NCI-H69 (cell line): ENCODE measurements at regions not wholly inside any gene's neighbourhood (a gene's known extent, or its start where the extent isn't known, plus 50 kb on each side); places are given as distances from the start of the nearest gene placed in this dataset.
"Not testable (repeated sequence)": the region's sequence is repeated elsewhere in the genome, so short reads cannot be mapped to it uniquely, and the experiment has no call there.

ENCODE experiments used
- DNase-seq: peaks from one replicate; lab custom pipeline; 2025; lab: John Stamatoyannopoulos, UW

DNA sequence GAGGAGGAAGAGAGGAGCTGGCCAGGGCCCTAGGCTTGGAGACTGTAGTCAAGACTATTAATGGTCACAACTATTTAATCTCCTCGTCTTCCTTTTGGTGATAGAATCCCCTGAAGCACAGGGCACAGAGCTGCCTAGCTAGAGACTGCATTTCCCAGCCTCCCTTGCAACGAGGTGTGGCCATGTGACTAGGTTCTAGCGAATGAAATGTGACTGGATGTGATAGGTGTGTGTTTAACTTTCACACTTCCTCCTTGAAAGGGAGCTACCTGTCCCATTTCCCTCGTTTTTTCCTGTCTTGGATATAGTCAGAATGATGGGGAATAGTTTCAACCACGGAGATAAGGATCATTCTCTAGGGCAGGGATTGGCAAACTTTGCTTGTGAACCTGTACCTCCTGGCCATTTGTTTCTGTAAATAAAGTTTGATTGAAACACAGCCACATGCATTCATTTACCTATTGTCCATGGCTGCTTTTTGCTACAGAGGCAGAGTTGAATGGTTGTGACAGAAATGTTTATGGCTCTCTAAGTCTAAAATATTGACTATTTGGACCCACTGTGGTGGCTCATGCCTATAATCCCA lies 313.5 kb downstream of the MIAT start:
- no peak for DNase-seq

DNA sequence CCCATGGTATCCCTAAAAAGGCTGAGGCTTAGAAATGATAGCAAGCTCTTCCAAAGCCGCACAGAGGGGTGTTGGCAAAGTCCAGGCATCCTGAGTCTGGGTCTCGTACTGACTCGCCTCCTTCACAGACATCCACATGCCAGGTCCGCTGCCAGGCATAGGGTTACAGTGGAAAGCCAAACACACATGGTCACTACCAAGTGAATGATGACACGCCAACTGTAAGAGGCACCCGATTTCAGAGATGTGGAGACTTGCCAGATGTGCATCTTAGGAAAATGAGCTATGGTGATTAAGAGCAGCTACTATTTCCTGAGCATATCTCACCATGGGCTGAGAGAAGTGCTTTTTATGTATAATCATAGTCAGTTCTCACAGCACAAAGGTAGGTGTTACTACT lies 314.9 kb downstream of the MIAT start:
- no peak for DNase-seq

DNA sequence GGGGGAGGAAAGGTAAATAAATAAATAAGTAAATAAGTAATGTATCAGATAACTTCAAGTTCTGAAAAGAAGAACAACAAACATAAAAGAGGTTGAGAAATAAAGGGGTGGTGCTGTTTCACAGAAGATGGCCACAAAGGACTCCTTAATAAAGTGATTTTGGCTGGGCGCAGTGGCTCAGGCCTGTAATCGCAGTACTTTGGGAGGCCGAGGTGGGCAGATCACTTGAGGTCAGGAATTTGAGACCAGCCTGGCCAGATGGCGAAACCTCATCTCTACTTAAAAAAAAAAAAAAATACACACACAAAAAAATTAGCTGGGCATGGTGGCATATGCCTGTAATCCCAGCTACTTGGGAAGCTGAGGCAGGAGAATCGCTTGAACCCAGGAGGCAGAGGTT lies 315.5 kb downstream of the MIAT start:
- not testable (repeated sequence) for DNase-seq

- no peak for DNase-seq
Observed at GRCh38 chr22:26974034-26974433, 316.6 kb downstream of the MIAT start.

DNA sequence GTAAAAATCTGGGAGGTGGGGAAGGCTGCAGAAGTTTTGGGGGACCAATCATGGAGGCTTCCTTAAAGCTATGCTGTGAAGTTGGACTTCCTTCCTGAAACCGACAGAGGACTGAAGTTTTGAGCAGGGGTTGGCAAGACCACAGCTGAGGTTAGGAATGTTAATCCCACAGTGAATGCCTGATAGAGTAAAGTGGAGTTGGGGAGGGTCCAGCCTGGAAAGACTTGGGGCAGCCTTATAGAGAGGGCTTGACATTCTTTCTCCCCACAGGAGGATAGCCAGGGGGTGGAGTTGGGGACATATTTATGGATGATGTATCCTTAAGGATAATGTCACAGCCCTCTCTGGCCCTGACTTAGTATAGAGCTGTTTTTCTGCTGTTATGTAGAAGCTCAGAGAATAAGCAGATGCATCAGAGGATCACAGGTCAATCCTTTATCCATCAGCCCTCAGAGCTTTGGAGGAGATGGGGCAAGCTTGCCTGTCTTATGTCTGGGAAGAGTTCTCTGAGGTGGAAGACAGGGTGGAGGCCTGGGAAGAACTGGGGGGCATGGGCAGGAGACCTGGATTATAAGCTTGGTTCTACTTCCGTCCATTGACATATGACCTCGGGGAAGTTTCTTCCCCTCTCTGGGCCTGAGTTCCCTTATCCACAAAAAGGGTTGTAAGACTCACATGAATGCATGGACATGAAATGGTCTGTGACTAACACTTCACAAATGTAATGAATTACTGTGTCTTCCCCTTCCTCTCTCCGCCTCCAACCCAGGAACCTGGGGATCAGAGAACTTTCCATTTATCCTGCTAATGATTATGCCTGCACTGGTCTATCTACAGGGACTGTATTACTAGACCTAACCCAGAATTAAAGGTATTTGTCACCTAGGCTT lies 317.8 kb downstream of the MIAT start:
- DNase-seq = no peak

DNA sequence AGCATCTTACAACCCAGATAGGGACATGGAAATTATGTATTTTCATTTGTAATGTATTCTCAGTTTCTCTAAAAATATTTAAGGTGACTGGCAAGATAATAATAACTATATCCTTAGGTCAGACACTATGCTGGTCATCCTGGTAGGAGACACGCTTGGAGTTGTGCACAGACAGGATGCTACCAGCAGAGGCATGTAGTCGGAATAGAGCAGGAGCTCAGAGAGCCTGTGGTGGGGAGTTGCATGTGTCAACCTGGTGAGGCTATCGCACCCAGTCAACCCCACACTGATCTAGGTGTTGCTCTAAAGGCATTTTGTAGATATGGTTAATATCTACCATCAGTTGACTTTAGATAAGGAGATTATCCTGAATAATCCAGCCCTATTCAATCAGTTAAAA lies 318.5 kb downstream of the MIAT start:
- DNase-seq = no peak

DNA sequence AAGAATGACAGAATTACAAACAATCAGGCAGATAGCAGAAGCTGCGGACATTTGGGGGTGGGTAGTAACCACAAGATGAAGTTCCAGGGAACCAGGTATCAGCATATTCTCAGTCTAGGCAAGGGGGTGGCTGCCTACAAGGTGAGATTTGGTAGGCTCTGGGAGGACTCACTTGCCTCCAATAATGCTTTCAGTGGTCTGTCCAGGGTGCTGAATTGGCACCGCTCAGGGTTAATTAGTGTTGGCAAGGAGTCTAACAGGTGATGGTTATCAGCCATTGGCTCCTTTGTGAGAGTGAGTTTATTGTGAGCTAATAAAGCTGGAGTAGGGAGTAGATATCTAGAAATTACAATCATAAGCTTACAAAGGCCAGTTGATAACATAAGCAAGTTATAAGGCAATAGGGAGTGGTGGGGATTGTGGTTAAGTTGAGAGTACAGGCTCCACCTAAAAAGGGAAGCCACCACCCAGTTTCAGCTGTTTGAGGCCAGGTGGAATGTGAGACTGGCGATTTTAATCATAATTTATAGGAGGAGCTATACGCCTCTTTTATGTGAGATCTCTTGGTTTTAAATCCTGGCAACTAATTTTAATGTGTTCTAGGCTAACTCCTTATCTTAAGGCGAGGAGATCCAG lies 320.5 kb downstream of the MIAT start:
- no peak for DNase-seq

DNA sequence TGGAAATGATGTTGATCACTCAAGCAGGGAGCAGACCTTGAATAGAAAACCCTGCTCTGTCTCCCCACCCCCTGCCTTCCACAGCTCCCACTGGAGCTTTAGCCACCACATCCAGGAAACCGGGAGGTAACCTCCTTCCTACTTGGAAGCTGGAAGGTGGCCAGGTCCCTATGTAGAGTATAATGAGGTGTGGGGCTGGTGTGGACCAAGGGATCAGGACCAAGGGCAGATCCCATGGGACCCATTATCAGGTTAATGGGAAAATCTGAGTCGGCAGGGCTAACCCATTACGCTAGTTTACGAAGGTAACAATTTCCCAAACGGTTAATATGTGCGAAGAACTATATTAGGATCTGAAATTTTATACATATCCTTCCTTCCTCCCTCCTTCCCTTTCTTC lies 321.9 kb downstream of the MIAT start:
- DNase-seq = no peak

DNA sequence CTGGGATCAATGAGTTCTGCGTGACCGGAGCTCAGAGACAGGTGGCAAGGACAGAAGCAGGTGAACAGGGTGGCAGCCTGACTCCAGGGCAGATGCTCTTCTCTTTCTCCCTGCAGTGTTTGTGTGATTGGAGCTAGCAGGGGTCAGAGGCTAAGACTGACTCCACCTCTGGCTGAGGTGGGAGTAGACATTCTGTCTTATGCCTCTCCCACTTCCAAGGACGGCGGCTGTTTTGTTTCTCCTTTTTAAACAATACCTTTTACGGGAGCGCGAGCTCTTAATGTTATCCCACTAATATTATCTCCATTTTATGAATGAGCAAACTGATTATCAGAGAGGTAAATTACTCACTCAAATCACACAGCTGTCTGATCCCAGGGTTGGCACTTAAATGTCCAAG lies 323.7 kb downstream of the MIAT start:
- peak; percentile 2 for DNase-seq

- no peak for DNase-seq
Observed at GRCh38 chr22:26981541-26981940, 324.2 kb downstream of the MIAT start.

DNA sequence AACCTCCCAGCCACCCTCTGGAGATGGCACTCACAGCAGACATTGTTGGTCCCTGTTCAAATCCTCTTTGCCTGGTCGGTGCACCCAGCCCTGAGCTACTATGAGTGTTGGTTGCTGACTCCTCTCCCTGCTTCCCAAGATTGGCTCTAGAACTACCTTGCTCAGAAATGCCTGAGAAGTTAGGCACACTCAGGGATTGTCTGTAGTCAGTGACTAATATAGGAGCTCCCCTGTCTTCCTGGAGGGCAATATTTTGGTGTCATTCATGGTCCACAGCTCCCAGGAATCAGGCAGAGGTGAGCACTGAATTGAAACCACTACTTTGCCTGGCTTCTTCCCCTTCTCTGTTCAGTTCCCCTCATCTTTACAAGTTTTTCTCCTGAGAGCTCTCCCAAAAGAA lies 325.9 kb downstream of the MIAT start:
- no peak for DNase-seq

- no peak for DNase-seq
Observed at GRCh38 chr22:26985206-26985605, 327.8 kb downstream of the MIAT start.

GRCh38 chr22:26985931-26986782 lies 328.8 kb downstream of the MIAT start:
- no peak for DNase-seq

DNA sequence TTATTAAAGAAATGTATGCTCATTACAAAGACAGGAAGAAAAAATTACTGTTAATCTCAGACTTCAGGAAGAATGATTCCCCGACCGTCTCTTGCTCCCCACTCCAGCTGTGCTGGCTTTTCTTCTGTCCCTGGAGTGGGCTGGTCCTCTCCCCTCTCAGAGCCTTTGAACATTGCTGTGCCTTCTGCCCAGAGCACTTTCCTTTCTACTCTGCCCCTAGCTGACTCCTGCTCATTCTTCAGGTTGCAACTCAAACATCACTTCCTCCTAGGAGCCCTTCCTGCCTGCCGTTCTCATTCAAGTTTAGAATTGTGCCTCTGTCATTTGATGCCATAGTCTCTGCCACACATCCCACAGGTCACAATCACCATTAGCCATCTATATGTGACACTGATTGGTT lies 329.5 kb downstream of the MIAT start:
- no peak for DNase-seq

- DNase-seq = no peak
Observed at GRCh38 chr22:26990503-26991189, 333.3 kb downstream of the MIAT start.

DNA sequence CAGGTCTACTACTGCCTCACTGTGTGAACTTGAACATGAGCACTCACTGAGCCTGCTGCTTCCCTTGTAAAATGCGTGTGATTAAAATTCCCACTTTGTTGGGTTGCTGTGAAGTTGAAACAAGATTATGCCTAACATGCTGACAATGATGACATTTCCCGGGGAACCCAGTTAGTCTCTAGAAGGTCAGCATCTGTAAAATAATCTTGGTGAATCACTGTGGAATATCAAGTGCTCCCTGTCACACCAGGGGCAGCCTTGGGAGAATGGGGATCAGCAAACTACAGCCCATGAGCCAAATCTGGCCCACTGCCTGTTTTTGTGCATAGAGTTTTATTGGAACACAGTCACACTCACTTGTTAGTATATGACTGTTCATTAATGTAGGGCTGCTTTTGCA lies 335.2 kb downstream of the MIAT start:
- no peak for DNase-seq

DNA sequence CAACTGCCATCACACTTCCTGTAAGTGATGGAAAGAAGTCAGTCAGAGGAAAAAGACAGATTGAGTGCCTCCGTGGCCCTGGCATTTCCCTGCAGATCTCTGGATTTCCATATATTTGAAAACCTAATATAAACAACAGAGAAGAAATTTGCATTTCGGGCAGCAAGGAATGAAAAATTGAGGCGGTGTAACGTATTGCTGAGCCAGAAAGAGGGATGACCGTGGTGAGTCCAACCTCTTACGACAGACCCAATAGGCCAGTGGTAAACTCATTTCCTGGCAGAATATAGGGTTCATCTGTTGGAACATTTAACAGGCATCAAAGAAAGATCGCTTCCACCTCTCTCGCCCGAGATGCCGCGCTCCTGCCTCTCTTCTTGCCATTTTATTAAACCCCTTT lies 336.5 kb downstream of the MIAT start:
- DNase-seq = no peak

- no peak for DNase-seq
Observed at GRCh38 chr22:26994801-26995200, 337.4 kb downstream of the MIAT start.

DNA sequence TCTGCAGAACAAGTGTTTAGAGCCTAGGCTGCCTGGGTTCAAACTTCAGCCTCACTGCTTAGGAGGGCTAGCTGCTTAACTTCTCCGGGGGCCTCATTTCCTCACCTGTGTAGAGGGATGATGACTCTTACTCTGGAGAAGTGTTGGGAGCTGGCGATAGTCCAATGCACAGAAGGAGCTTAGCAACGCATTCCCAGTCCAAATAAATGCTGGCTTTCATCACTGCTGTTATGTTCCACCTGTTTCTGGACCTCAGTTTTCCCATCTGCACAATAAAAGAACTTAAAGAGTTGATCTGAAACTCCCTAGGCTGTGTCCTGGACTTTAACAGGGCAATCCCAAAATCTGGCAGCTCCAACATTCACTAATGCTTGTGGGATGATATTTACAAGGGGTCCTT lies 337.8 kb downstream of the MIAT start:
- no peak for DNase-seq

- no peak for DNase-seq
Observed at GRCh38 chr22:26996154-26996553, 338.8 kb downstream of the MIAT start.

DNA sequence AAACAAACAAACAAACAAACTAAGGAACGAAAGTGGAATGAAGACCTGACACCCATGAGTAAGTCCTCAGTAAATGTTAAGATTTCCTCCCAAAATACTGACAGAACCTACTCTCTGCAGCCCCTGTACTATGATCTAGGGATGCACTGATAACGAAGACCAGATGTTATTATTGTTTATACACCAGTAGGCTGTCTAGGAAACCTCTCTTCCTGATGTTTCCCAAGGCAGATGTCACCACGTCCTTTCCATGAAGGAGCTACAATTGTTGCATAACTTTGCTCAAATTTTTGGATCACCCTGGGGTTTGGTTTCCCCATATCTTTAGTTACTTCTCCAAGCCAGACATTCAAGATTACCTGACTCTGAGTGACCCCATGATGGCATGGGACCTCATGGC lies 340.7 kb downstream of the MIAT start:
- DNase-seq = no peak

- DNase-seq = no peak
Observed at GRCh38 chr22:26998716-26999115, 341.3 kb downstream of the MIAT start.
